NCI-H345 treated with DMSO at 0.1 percent for 48 hours (cell line): ENCODE measurements at regions not wholly inside any gene's neighbourhood (a gene's known extent, or its start where the extent isn't known, plus 50 kb on each side); places are given as distances from the start of the nearest gene placed in this dataset.
A peak's percentile ranks its signal among the peaks of the same experiment; 100 is the strongest.

Experiments used
- DNase-seq: peaks from one replicate; lab custom pipeline; 2025; ENCODE audit not compliant: unreplicated experiment; lab: John Stamatoyannopoulos, UW

DNA sequence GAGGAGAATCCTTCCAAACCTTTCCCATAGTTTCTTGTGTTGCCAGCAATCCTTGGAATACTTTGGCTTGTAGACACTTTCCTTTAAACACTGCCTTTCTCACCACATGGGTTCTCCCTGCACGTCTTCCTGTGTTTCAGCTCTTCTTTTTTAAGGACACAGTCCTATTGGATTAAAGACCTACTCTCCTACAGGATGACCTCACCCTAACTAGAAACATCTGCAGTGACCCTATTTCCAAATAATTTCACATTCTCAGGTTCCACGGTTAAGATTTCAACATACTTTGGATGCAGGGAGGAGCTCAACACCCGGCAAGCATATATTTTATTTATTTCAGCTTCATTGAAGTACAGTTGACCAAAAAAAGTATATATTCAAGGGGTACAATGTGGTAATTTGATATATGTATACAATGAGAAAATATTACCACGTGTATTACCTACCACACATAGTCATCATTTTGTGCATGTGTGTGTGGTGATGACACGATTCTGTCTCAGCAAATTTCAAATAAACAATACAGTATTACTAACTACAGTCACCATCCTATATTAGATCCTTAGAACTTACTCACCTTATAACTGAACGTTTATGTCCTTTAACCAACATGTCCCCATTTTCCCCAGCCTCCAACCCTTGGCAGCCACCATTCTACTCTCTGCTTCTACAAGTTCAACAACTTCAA is 745.0 kb downstream of the CBLN2 start:
- no peak for DNase-seq

GRCh38 chr18:71797554-71797953 is 746.6 kb downstream of the CBLN2 start:
- no peak for DNase-seq

- no peak for DNase-seq
These were observed 759.4 kb downstream of the CBLN2 start for GRCh38 chr18:71784777-71785176.

DNA sequence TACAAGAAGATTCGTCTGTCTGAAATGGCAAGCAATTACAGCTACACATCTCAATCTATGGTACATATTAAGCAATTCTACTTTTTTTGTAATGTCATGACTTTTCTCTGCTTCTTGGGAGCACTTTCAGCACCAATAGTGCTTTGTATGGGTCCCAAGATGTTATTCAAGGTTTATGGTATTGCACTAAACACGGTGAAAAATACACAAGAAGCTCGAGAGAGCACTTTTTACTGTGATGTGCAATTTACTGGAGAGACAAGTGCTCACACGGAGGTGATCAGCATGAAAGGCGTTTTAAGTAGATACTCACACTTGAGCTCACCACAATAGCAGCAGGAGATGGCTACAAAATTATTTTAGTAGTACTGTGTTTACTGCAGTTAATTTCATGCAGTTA is 783.6 kb downstream of the CBLN2 start:
- DNase-seq, result peak; percentile 58

GRCh38 chr18:71754246-71754645 is 789.9 kb downstream of the CBLN2 start:
- no peak for DNase-seq

- no peak for DNase-seq
These were observed 800.5 kb downstream of the CBLN2 start for GRCh38 chr18:71743634-71744033.

GRCh38 chr18:71729611-71730010 is 814.5 kb downstream of the CBLN2 start:
- no peak for DNase-seq

- no peak for DNase-seq
These were observed 816.2 kb downstream of the CBLN2 start for GRCh38 chr18:71727909-71728308.

DNA sequence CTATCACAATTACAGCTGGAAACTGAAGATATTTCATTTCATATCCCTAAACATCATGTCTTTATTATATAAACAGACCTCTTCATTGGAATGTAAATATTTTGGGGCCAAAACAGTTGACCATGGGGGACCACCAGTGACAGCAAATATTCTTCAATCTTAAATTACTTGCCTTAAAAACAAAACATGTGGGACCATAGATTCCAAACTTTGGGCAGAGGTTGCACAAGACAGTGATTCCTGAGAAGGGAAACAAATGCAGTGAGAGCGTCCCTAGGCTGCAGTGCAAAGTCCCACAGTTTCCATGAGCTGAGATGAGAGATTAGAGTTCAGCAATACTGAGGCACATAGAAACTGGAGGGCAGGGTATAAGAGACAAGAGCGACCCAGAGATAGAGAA is 818.9 kb downstream of the CBLN2 start:
- DNase-seq, result no peak

- no peak for DNase-seq
These were observed 836.1 kb downstream of the CBLN2 start for GRCh38 chr18:71707985-71708500.

DNA sequence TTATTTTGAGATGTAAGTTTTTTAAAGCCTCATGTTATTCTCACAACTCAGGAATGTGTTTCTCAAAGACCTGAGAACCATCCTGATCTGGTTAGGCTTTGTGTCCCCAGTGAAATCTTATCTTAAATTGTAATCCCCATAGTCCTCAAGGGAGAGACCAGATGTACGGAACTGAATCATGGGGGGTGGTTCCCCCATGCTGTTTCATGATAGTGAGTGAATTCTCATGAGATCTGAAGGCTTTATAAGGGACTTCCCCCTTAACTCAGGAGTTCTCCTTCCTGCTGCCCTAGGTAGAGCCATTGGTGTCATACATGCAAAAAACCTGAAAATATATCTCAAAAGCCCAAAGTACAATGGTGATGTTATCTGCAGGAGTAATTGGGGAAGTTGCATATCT is 836.7 kb downstream of the CBLN2 start:
- no peak for DNase-seq

- no peak for DNase-seq
These were observed 854.6 kb downstream of the CBLN2 start for GRCh38 chr18:71689416-71690160.

DNA sequence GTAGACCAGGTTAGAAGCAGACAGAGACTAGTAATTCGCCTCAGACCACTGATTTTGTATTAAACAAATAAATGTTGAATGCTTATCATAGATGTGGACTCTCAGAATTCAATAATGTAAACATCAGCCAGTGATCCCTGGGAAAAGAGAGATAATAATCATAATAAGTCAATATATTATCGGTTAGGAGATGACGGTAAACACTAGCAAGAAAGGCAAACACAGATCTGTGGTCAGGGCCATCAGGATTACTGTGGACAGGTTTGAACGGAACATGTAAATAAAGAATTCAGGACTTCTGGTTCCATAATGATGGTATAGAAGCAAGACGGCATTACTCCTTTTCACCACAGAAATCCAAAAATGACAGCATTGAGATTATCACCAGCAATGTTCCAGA is 861.6 kb downstream of the CBLN2 start:
- no peak for DNase-seq

DNA sequence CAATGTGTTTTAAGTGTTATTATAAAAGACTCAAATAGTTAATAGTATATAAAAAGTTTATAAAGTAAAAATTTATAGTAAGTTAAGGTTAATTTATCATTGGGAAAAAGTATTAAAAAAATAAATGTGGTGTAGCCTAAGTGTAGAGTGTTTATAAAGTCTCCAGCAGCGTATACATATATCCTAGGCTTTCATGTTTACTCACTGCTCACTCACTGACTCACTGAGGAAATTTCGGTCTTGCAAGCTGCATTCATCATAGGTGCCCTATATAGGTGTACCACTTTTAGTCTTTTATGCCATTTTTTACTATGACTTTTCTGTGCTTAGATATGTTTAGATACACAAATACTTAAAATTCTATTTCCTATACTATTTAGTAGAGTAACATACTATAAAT is 866.0 kb downstream of the CBLN2 start:
- DNase-seq, result no peak

GRCh38 chr18:71673954-71674353 is 870.2 kb downstream of the CBLN2 start:
- DNase-seq, result no peak

DNA sequence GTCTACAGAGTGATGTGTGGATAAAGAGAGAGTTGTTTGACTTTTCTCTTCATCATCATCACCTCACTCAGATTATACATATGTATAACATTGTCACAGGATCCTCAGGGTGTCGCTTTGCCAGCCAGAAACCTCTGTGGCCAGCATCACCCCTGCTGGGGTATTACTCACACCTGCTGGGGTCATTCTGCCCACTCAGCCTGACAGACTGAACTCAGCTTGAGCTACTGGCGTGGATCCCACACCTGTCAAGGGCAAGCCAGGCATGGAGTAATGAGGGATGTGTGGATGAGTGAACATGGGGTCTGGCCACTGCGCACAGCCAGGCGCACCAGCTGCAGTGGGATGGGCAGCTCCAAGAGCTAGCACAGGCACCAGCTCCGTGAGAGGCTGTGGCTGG is 870.6 kb downstream of the CBLN2 start:
- no peak for DNase-seq

GRCh38 chr18:71666481-71666880 is 877.7 kb downstream of the CBLN2 start:
- no peak for DNase-seq

DNA sequence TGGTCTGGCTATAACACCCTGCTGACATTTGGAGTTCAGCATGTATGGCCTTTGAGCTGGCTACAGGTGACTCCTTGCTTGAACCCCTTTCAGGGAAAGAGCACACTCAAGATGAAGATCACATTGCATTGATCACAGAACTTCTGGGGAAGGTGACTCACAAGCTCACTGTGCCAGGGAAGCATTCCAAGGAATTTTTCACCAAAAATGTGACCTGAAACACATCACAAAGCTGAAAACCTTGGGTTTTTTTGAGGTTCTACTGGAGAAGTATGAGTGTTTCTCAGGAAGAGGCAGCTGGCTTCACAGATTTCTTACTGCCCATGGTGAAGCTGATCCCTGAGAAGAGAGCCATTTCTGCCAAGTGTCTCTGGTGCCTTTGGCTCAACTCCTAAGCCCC is 879.0 kb downstream of the CBLN2 start:
- DNase-seq, result no peak

GRCh38 chr18:71643822-71644221 is 900.3 kb downstream of the CBLN2 start:
- no peak for DNase-seq

GRCh38 chr18:71630696-71631095 is 913.4 kb downstream of the CBLN2 start:
- no peak for DNase-seq

GRCh38 chr18:71625556-71626090 is 918.5 kb downstream of the CBLN2 start:
- no peak for DNase-seq

GRCh38 chr18:71598374-71598773 is 945.8 kb downstream of the CBLN2 start:
- DNase-seq, result no peak
